IMR-90 (cell line): ENCODE measurements at regions not wholly inside any gene's neighbourhood (a gene's known extent, or its start where the extent isn't known, plus 50 kb on each side); places are given as distances from the start of the nearest gene placed in this dataset.
A peak's percentile ranks its signal among the peaks of the same experiment; 100 is the strongest.

ENCODE experiments used
- ATAC-seq: fragments of 200-7000 bp; cut with Tn5 transposase; 2 replicates; pipeline ENCODE4 v1.9.1; 2020; ENCODE audit warnings: low read depth, mild to moderate bottlenecking, moderate library complexity
- BruUV-seq: library from RNA; stranded (reverse); fragments of 400-500 nt; replicated peaks from 2 replicates; lab custom pipeline; 2021; lab: Mats Ljungman, UMichigan
- CTCF ChIA-PET: fragments of 300-600 bp; formaldehyde crosslinking; extraction: SDS; loops from one replicate; lab custom pipeline; 2021; ENCODE audit warnings: antibody characterized with exemption; lab: Yijun Ruan, JAX
- POLR2A ChIA-PET: fragments of 300-600 bp; sonication (Branson Sonifier 250); formaldehyde crosslinking; loops from one replicate; lab custom pipeline; 2022; ENCODE audit warnings: antibody characterized with exemption; ENCODE audit not compliant: unreplicated experiment; lab: Charles Lee
- DNase-seq: peaks from one replicate; pipeline ENCODE4 v3.0.0; 2013
- H2AFZ ChIP-seq: replicated peaks from 2 replicates; pipeline ENCODE3; 2013; ENCODE audit warnings: low read length, mild to moderate bottlenecking; ENCODE audit not compliant: poor library complexity
- H2AK5ac ChIP-seq: 2 replicates; pipeline ENCODE4 v1.6.1; 2013; ENCODE audit warnings: low read depth, low read length, inconsistent platforms
- H2AK9ac ChIP-seq: replicated peaks from 2 replicates; pipeline ENCODE3; 2013; ENCODE audit warnings: mild to moderate bottlenecking, low read depth, low read length, moderate library complexity; ENCODE audit not compliant: poor library complexity
- H2BK120ac ChIP-seq: 2 replicates; pipeline ENCODE4 v1.6.1; 2013; ENCODE audit warnings: low read depth, low read length, inconsistent platforms
- H2BK15ac ChIP-seq: 3 replicates; pipeline ENCODE4 v1.6.1; 2013; ENCODE audit warnings: low read depth, low read length, inconsistent platforms
- H2BK20ac ChIP-seq: 2 replicates; pipeline ENCODE4 v1.6.1; 2013; ENCODE audit warnings: low read depth, mild to moderate bottlenecking, inconsistent platforms, low read length, moderate library complexity
- H2BK5ac ChIP-seq: 2 replicates; pipeline ENCODE4 v1.6.1; 2013; ENCODE audit warnings: mild to moderate bottlenecking, low read depth, low read length, inconsistent platforms; ENCODE audit not compliant: poor library complexity, severe bottlenecking
- H3K14ac ChIP-seq: replicated peaks from 2 replicates; pipeline ENCODE4 v1.6.1; 2013; ENCODE audit warnings: low read depth, low read length, inconsistent platforms
- H3K18ac ChIP-seq: 2 replicates; pipeline ENCODE4 v1.6.1; 2013; ENCODE audit warnings: low read depth, low read length, control low read depth
- H3K23ac ChIP-seq: 2 replicates; pipeline ENCODE4 v1.6.1; 2013; ENCODE audit warnings: low read depth, low read length, inconsistent platforms
- H3K27ac ChIP-seq: 2 replicates; pipeline ENCODE4 v1.5.1; 2013; ENCODE audit warnings: mild to moderate bottlenecking, control low read depth, low read length; ENCODE audit not compliant: insufficient read depth
- H3K27me3 ChIP-seq: 2 replicates; pipeline ENCODE4 v1.6.1; 2013; ENCODE audit warnings: low read length; ENCODE audit not compliant: control insufficient read depth, insufficient read depth
- H3K36me3 ChIP-seq: 2 replicates; pipeline ENCODE4 v1.6.1; 2013; ENCODE audit warnings: low read length, mixed read lengths; ENCODE audit not compliant: control insufficient read depth, insufficient read depth
- H3K4ac ChIP-seq: 2 replicates; pipeline ENCODE4 v1.6.1; 2013; ENCODE audit warnings: low read depth, low read length, inconsistent platforms
- H3K4me1 ChIP-seq: 2 replicates; pipeline ENCODE4 v1.6.1; 2013; ENCODE audit warnings: low read length, mixed read lengths; ENCODE audit not compliant: control insufficient read depth, insufficient read depth
- H3K4me2 ChIP-seq: 2 replicates; pipeline ENCODE4 v1.6.1; 2013; ENCODE audit warnings: low read depth, mild to moderate bottlenecking, control low read depth, low read length, moderate library complexity
- H3K4me3 ChIP-seq: 2 replicates; pipeline ENCODE4 v1.5.1; 2013; ENCODE audit warnings: low read depth, mild to moderate bottlenecking, control low read depth, low read length, moderate library complexity; ENCODE audit not compliant: insufficient read depth
- H3K56ac ChIP-seq: 2 replicates; pipeline ENCODE4 v1.6.1; 2013; ENCODE audit warnings: low read length, inconsistent platforms; ENCODE audit not compliant: insufficient read depth; ENCODE audit errors: extremely low read depth
- H3K79me1 ChIP-seq, 2 experiments: 2 replicates each; pipeline ENCODE4 v1.6.1; 2013; ENCODE audit warnings: low read length in 2 of 2, inconsistent platforms in 1 of 2, low read depth in 1 of 2
- H3K9ac ChIP-seq: 2 replicates; pipeline ENCODE4 v1.6.1; 2013; ENCODE audit warnings: low read depth, low read length, control low read depth
- H3K9me1 ChIP-seq: 2 replicates; pipeline ENCODE4 v1.6.1; 2013; ENCODE audit warnings: low read length, inconsistent platforms; ENCODE audit not compliant: insufficient read depth
- H3K9me3 ChIP-seq: 2 replicates; pipeline ENCODE4 v1.6.1; 2013; ENCODE audit warnings: low read length; ENCODE audit not compliant: control insufficient read depth, insufficient read depth
- H4K20me1 ChIP-seq: 2 replicates; pipeline ENCODE4 v1.6.1; 2013; ENCODE audit warnings: low read length, inconsistent platforms; ENCODE audit not compliant: insufficient read depth
- H4K5ac ChIP-seq: 2 replicates; pipeline ENCODE4 v1.6.1; 2013; ENCODE audit warnings: mild to moderate bottlenecking, low read depth, low read length, control low read depth
- H4K8ac ChIP-seq, 2 experiments: 2 replicates each; pipeline ENCODE4 v1.6.1; 2013; ENCODE audit warnings: low read depth in 2 of 2, low read length in 2 of 2, control low read depth in 1 of 2, inconsistent platforms in 1 of 2
- H4K91ac ChIP-seq: 2 replicates; pipeline ENCODE4 v1.6.1; 2013; ENCODE audit warnings: low read depth, low read length, inconsistent platforms; ENCODE audit not compliant: insufficient read depth
- FOS ChIP-seq: fragments of 150-350 bp; IDR thresholded peaks from 2 replicates; pipeline ENCODE4 v1.6.1; 2016; ENCODE audit warnings: low read depth, low read length
- MAFK ChIP-seq: IDR thresholded peaks from 2 replicates; pipeline ENCODE4 v1.6.1; 2012; ENCODE audit warnings: low read depth, low read length, improper control_type of control experiment
- MAZ ChIP-seq: IDR thresholded peaks from 2 replicates; pipeline ENCODE4 v1.6.1; 2012; ENCODE audit warnings: low read depth, mild to moderate bottlenecking, low read length, improper control_type of control experiment, moderate library complexity, borderline replicate concordance
- RAD21 ChIP-seq: IDR thresholded peaks from 2 replicates; pipeline ENCODE4 v1.6.1; 2012; ENCODE audit warnings: low read length, improper control_type of control experiment
- RCOR1 ChIP-seq: IDR thresholded peaks from 2 replicates; pipeline ENCODE4 v1.6.1; 2012; ENCODE audit warnings: mild to moderate bottlenecking, low read length, improper control_type of control experiment; ENCODE audit not compliant: insufficient replicate concordance
- SMC3 ChIP-seq: fragments of 150-350 bp; IDR thresholded peaks from 2 replicates; pipeline ENCODE4 v1.6.1; 2016; ENCODE audit warnings: low read depth, mild to moderate bottlenecking, antibody characterized with exemption, low read length, moderate library complexity
- USF2 ChIP-seq: fragments of 150-350 bp; IDR thresholded peaks from 2 replicates; pipeline ENCODE4 v1.6.1; 2017; ENCODE audit warnings: mild to moderate bottlenecking, antibody characterized with exemption, low read length, low read depth
- WGBS, 2 experiments: methylation state at CpG; one replicate each; pipeline versions ENCODE4 v1.1.5 to v1.1.7; 2013; ENCODE audit warnings: missing lambda C conversion rate in 2 of 2; ENCODE audit not compliant: insufficient read length in 1 of 2; ENCODE audit errors: extremely low coverage in 2 of 2; 5-methylcytosine and 5-hydroxymethylcytosine counted together
- dilution Hi-C: fragments of 300-500 bp; cut with HindIII; formaldehyde crosslinking; loops from one replicate; pipeline ENCODE4 v1.14.3; 2018; ENCODE audit warnings: low sequenced_read_pairs; ENCODE audit not compliant: unreplicated experiment
- in situ Hi-C: fragments of 300-500 bp; cut with MboI; formaldehyde crosslinking; loops from 3 replicates; pipeline ENCODE4 v1.14.3; 2019; ENCODE audit warnings: low sequenced_read_pairs, inconsistent platforms, mixed read lengths
- intact Hi-C: fragments of 100-400 bp; cut with micrococcal nuclease; formaldehyde crosslinking; loops from 2 replicates; pipeline ENCODE4 v1.10.0; 2022

- Histone ChIP-seq H4K8ac (no peak overlapping the region), H4K91ac (no peak overlapping the region), H3K27me3 (no peaks in the 10 kb centered on the region), H3K9me3 (no peaks in the 10 kb centered on the region), H3K27ac (no peak overlapping the region), H3K9ac (no peak overlapping the region), H3K23ac (no peak overlapping the region), H2BK120ac (peak overlapping the region; percentile 28; the same call in 1 of the 2 replicates), H4K20me1 (no peaks in the 10 kb centered on the region), H2AFZ (no peak overlapping the region), H2AK9ac (no peak overlapping the region), H3K4me1 (peaks cover 21% of the 10 kb centered on the region), H3K18ac (peak overlapping the region; percentile 50; the same call in 1 of the 2 replicates), H3K4me2 (no peak overlapping the region), H2BK15ac (no peak overlapping the region), H3K4ac (peak overlapping the region; percentile 42; the same call in 1 of the 2 replicates), H2AK5ac (no peak overlapping the region), H2BK20ac (peak overlapping the region; percentile 31; the same call in 1 of the 2 replicates), H3K14ac (no peak overlapping the region; the same call in 1 of the 2 replicates), H3K9me1 (peaks cover 5% of the 10 kb centered on the region; the same call in 1 of the 2 replicates), H3K36me3 (no peaks in the 10 kb centered on the region), H3K56ac (no peak overlapping the region), H4K5ac (no peak overlapping the region), H3K79me1 (no peaks in the 10 kb centered on the region), H2BK5ac (no peak overlapping the region), H3K4me3 (no peak overlapping the region)
- BruUV-seq = no TSS peak
- POLR2A ChIA-PET = no interaction called here
- in situ Hi-C loops (no loop called here), intact Hi-C loops (no loop called here), dilution Hi-C loops (no loop called here)
- CTCF ChIA-PET = no interaction called here
- no peak for ATAC-seq
- DNase-seq = no peak
- TF ChIP-seq MAZ = no peak
- no peak for TF ChIP-seq USF2
- no peak for TF ChIP-seq FOS
- TF ChIP-seq RCOR1 = no peak
- no peak for TF ChIP-seq SMC3
- TF ChIP-seq RAD21 = no peak
- TF ChIP-seq MAFK = no peak
- no CpG with 5 or more reads among the region's 2 CpGs for WGBS, 2 experiments
These were observed 243.0 kb upstream of the ATP2B1 start for GRCh38 chr12:89951694-89952060.
